ENCODE measurements at regions not wholly inside any gene's neighbourhood (a gene's known extent, or its start where the extent isn't known, plus 50 kb on each side); places are given as distances from the start of the nearest gene placed in this dataset.

DNA sequence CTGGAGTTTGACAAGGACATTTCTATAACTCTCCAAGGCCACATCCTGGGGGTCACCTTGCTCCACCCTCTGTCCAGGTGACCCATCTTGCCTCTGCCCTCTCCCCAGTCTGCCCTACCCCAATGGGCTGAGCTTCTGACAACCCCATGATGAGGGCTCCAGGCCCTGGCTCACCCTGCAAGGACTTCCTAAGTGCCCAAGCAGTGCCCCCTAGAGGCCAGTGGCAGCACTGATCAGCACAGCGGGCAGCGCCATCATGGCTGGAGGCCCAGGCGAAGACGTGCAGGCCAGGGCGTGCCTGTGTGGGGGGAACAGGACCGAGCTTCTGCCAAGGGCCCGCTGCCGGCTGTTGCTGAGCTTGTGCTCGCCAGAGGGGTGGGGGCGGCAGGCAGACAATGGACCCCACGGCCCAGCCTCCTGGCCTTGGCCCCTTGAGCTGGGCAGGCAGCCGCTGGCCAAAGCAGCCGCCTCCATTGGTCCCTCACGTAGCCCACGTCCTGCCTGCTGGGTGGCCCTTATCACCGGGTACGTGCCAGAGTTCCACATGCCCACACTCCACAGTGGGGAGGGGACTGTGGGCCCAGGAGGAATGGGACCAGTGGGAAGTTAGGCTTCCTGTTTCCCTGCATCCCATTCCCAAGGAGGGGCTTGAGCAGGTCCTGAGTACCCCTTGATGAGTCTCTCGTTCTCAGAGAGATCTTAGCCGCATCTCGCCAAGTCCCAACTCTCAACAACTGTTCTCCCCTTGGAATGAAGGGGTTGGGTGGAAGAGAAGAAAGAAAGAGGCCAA lies 64.3 kb downstream of the MRPL14 start:
- peaks cover 49% of the 10 kb centered on the region for H3K4me1 ChIP-seq (ENCODE audit: insufficient read depth, low read length)

DNA sequence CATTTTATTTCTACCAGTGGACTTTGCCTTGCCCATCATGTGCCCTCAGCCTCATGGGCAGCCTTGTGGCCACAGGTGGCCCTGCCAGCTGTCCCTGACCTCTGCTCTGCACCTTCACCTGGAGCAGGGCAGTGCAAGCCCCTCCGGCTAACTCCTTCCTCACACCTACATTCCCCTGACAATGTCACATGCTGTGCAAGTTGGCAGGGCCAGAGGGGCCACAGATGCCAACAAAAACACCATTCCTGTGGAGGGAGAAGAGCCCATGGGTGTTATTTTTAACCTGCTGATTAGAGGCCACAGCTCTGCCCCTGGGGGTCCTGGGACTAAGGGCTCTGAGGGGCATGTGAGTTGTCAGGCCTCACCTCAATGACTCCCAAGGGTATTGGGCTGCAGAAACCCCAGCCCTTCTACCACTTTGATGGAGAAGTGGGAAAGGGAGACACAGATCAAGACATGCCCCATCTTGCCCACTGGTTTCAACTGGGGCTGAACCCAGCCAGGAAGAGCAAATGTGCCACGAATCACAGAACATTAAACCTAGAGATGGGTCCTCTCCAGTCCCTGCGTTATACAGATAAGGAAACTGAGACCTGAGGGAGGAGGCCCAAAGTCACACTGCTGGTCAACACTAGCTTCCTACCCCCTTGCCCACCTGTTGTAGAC lies 65.0 kb downstream of the MRPL14 start:
- Histone ChIP-seq H3K4me1 (ENCODE audit: insufficient read depth, low read length) (peaks cover 55% of the 10 kb centered on the region), H3K9ac (ENCODE audit: low read length) (no peak overlapping the region), H3K9me3 (ENCODE audit: low read length) (no peaks in the 10 kb centered on the region), H3K4me3 (ENCODE audit: low read depth in 1 of 2, low read length in 2 of 2) (no peak overlapping the region), H3K27me3 (ENCODE audit: control insufficient read depth in 1 of 2, insufficient read depth in 2 of 2, low read length in 2 of 2) (no peaks in the 10 kb centered on the region), H3K36me3 (ENCODE audit: insufficient read depth, low read length) (no peaks in the 10 kb centered on the region), H3K27ac (ENCODE audit: low read depth, low read length) (peak overlapping the region; percentile 53)

More for the DNA sequence above, 64.3 kb downstream of the MRPL14 start:
- Histone ChIP-seq H3K9me3 (ENCODE audit: low read length) (no peaks in the 10 kb centered on the region), H3K4me3 (ENCODE audit: low read depth in 1 of 2, low read length in 2 of 2) (no peak overlapping the region), H3K9ac (ENCODE audit: low read length) (no peak overlapping the region), H3K36me3 (ENCODE audit: insufficient read depth, low read length) (no peaks in the 10 kb centered on the region), H3K27ac (ENCODE audit: low read depth, low read length) (no peak overlapping the region), H3K27me3 (ENCODE audit: control insufficient read depth in 1 of 2, insufficient read depth in 2 of 2, low read length in 2 of 2) (no peaks in the 10 kb centered on the region)

DNA sequence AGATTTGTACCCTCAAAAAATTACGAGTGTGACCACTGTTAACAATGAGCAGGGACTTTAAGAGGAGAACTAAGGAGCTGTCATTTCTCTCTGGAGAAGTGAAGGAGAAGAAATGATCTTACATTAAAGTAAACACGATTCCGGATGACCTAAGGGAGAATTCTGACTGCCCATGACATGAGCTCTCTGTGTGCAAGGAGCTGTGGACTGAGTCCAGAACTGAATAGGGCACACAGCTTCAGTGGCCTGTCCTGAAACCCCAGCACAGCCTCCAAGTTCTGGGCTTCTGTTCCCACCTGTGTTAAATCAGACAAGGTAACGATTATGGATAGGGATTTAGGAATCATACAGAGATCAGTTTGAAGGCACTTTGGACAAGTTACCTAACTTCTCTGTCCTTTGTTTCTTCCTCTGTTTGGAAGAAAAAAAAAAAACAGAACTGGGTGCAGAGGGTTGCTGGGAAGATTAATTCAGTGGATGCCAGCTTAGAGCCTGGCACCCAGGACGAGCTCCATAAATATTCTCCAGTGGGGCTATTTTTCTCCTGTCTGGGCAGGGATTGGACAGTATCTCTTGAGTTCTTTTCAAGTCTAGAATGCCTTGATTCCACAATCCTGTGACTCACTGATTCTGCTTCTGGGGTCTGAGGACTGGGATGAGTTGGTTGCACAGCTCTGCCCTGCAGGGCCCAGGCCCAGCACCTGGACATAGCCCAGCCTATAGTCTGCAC lies 65.7 kb downstream of the MRPL14 start:
- H3K27ac ChIP-seq (ENCODE audit: low read depth, low read length), result peak overlapping the region; percentile 53
- H3K4me1 ChIP-seq (ENCODE audit: insufficient read depth, low read length), result peaks cover 59% of the 10 kb centered on the region
- H3K36me3 ChIP-seq (ENCODE audit: insufficient read depth, low read length), result no peaks in the 10 kb centered on the region
- H3K4me3 ChIP-seq (ENCODE audit: low read depth in 1 of 2, low read length in 2 of 2), result no peak overlapping the region
- H3K27me3 ChIP-seq (ENCODE audit: control insufficient read depth in 1 of 2, insufficient read depth in 2 of 2, low read length in 2 of 2), result no peaks in the 10 kb centered on the region
- no peaks in the 10 kb centered on the region for H3K9me3 ChIP-seq (ENCODE audit: low read length)
- no peak overlapping the region for H3K9ac ChIP-seq (ENCODE audit: low read length)

DNA sequence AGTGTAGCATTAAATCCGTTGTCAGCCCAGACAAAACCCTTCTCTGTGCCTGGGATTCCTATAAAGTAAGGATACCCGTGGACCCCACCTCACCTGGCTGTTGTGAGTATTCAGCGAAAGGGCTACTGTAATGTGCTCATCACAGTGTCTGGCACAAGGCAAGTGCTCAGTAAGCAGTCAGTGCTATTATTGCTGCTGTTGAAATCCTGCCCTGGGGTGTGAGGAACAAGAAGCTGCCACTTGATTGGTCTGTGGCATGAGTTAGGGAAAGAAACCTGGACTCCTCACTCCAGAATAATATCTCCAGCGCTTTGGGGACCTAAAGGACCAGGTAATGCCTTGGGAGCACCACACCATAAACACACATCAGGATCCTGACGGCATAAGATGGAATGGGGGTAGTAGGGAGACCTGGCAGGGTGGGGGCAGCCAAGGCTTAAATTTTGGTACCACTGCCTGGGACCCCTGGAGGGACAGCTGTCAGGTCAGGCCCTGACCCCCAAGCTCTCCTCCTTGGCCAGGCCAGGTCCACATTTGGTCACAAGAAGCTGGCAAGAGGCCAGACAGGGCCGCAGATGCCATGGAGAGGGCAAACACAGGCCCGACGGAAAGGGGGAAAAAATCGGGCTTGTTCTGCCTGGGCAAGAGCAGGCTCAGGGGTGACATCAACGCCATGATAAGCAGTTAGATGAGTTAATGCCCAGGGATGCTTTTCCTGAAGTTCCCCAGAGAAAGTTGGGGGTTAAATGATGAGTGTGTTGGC lies 66.5 kb downstream of the MRPL14 start:
- Histone ChIP-seq H3K9me3 (ENCODE audit: low read length) (no peaks in the 10 kb centered on the region), H3K27me3 (ENCODE audit: control insufficient read depth in 1 of 2, insufficient read depth in 2 of 2, low read length in 2 of 2) (no peaks in the 10 kb centered on the region), H3K36me3 (ENCODE audit: insufficient read depth, low read length) (no peaks in the 10 kb centered on the region), H3K27ac (ENCODE audit: low read depth, low read length) (peak overlapping the region; percentile 48), H3K9ac (ENCODE audit: low read length) (no peak overlapping the region), H3K4me1 (ENCODE audit: insufficient read depth, low read length) (peaks cover 59% of the 10 kb centered on the region), H3K4me3 (ENCODE audit: low read depth in 1 of 2, low read length in 2 of 2) (no peak overlapping the region)

DNA sequence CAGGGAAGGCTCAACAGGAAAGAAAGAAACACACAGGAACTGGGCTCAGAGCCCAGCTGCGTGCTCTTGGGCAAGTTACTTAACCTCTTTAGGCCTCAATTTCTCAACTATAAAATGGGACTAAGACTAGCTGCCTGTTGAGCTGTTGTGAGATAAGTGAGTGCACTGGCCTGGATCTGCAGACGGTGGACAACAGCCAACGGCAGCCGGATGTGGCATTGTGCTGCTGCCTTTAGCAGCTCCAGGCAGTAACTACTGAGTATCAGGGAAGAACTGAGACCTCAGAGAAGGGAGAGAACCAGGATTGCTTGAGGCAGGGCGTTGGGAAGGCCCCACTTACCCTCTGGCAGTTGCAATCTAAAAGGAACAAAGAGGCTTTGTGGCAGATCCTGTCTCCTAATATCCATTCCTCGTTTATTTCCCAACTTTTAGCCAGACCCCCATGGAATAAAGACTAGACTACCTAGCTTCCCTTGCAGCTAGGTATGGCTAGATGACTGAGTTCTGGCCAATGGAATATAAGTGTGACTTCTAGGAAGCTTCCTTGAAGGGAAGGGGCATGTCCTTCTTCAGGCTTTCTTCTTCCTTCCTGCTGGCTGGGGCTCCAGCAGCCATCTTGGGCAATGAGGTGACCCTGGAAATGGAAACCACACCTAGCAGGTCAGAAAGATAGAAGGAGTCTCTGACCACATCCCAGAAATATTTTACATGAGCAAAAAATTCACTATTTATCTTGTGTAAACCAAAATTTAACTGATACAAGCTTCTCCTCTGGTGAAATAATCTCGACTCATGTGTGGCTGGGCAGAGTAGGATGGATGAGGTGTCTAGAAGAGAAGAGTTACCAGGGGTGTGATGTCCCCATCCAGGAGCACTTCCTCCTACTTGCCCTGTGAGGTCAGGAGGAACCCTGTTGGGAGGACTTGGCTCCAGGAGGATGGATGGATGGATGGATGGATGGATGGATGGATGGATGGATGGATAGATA lies 67.6 kb downstream of the MRPL14 start:
- Histone ChIP-seq H3K9ac (ENCODE audit: low read length) (no peak overlapping the region), H3K27ac (ENCODE audit: low read depth, low read length) (peak overlapping the region; percentile 12), H3K27me3 (ENCODE audit: control insufficient read depth in 1 of 2, insufficient read depth in 2 of 2, low read length in 2 of 2) (no peaks in the 10 kb centered on the region), H3K4me3 (ENCODE audit: low read depth in 1 of 2, low read length in 2 of 2) (no peak overlapping the region), H3K36me3 (ENCODE audit: insufficient read depth, low read length) (no peaks in the 10 kb centered on the region), H3K4me1 (ENCODE audit: insufficient read depth, low read length) (peaks cover 52% of the 10 kb centered on the region), H3K9me3 (ENCODE audit: low read length) (no peaks in the 10 kb centered on the region)

DNA sequence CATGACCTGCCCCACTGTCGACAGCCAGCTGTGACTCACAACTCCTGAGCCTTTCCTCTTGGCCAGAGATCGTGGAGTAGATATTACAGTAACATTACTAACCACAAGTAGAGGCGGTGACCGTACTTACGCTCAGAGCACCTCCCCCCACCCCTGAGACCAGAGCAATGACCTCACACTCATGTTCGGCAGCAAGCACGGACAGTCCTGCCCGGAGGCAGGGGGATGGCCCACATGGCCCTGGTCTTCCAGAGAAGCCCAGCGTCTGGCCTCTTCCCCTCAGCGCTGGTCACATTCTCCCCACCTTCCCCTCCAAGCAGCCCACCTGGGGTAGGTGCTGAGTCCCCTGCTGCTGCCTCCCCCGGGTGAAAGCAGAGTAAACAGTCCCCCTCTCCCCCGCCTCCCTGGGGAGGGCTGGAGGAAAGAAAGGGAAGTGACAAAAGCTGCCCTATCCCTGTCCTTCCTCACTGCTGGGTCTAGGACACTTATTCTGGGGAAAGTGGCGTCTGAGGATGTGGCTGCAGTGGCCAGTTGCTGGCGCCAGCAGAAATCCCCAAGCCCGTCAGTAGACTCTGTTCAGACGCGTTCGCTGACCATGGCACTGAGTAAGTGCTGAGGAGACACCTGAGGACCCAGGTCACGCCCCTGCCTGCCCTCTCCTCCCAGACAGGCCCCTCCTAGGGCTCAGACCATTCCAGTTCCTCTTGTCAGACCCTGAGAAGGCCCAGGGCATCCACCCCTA lies 68.5 kb downstream of the MRPL14 start:
- H3K36me3 ChIP-seq (ENCODE audit: insufficient read depth, low read length), result no peaks in the 10 kb centered on the region
- H3K9ac ChIP-seq (ENCODE audit: low read length), result no peak overlapping the region
- no peaks in the 10 kb centered on the region for H3K27me3 ChIP-seq (ENCODE audit: control insufficient read depth in 1 of 2, insufficient read depth in 2 of 2, low read length in 2 of 2)
- H3K4me3 ChIP-seq (ENCODE audit: low read depth in 1 of 2, low read length in 2 of 2), result no peak overlapping the region
- H3K4me1 ChIP-seq (ENCODE audit: insufficient read depth, low read length), result peaks cover 50% of the 10 kb centered on the region
- peak overlapping the region; percentile 12 for H3K27ac ChIP-seq (ENCODE audit: low read depth, low read length)
- H3K9me3 ChIP-seq (ENCODE audit: low read length), result no peaks in the 10 kb centered on the region

DNA sequence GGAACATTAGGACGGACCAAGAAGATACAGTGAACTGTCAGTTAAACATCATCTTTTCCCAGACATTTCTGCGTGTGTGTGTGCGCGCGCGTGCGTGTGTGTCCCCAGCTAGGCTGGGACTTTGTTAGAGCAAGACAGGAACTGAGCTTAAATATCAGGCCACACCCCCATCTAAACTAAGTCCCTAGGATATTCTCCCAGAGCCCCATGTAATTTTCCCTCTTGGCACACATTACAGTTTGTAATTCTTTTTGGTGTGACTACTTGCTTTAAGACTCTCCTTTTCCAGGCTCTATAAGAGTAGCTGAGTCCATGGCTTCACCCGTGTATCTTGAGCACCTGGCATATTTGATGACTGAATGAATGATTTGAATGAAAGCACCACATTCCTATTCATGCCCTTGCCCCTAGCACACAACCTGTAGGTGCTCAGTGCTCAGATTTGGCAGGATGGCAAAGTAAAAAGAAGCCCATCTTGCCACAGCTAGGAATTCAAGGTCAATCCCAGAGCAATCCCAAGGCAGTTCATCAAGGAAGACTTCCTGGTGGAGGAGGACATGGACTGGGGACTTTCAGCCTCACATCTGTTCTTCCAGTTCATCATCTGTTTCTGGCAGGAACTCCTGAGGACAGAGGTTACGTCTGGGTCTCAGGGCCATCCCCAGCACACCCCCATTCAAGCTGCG lies 69.2 kb downstream of the MRPL14 start:
- H3K9ac ChIP-seq (ENCODE audit: low read length), result no peak overlapping the region
- no peaks in the 10 kb centered on the region for H3K27me3 ChIP-seq (ENCODE audit: control insufficient read depth in 1 of 2, insufficient read depth in 2 of 2, low read length in 2 of 2)

DNA sequence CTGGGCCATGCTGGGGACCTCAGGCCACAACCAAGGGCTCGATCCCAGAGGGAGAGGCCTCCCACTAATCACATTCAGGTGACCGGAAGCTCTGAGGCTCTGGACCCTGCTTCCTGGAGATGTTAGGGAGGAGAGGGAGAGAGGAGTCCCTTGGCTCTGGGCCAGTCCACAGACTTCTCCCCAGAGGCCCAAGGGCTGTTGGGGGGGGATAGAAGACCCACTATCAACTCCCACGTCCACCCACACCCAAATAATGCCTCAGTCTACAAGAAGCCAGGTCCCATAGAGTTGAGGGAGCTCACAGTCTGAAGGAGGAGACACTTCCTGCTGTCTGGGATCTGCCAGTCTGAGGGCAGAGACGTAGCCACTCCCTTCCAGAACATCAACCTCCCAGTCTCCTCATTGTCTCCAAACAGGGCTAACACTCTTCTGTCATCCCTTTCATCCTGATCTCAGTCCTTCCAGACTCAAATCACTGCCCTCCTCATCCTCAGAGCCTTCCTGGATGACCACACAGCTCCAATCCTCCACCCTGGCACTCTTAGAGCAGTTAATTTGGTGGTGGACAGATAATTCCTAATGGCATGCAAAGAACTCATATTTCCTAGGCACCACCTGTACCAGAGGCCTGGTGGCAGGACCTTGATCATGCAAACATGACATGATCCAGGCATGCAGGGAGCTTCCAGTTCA lies 69.9 kb downstream of the MRPL14 start:
- no peak overlapping the region for H3K4me3 ChIP-seq (ENCODE audit: low read depth in 1 of 2, low read length in 2 of 2)

More for the DNA sequence above, 69.2 kb downstream of the MRPL14 start:
- H3K9me3 ChIP-seq (ENCODE audit: low read length), result no peaks in the 10 kb centered on the region
- no peaks in the 10 kb centered on the region for H3K36me3 ChIP-seq (ENCODE audit: insufficient read depth, low read length)
- peaks cover 50% of the 10 kb centered on the region for H3K4me1 ChIP-seq (ENCODE audit: insufficient read depth, low read length)
- H3K4me3 ChIP-seq (ENCODE audit: low read depth in 1 of 2, low read length in 2 of 2), result no peak overlapping the region
- peak overlapping the region; percentile 31 for H3K27ac ChIP-seq (ENCODE audit: low read depth, low read length)

More for the DNA sequence above, 69.9 kb downstream of the MRPL14 start:
- no peak overlapping the region for H3K27ac ChIP-seq (ENCODE audit: low read depth, low read length)
- H3K4me1 ChIP-seq (ENCODE audit: insufficient read depth, low read length), result peaks cover 49% of the 10 kb centered on the region
- H3K36me3 ChIP-seq (ENCODE audit: insufficient read depth, low read length), result no peaks in the 10 kb centered on the region
- no peaks in the 10 kb centered on the region for H3K27me3 ChIP-seq (ENCODE audit: control insufficient read depth in 1 of 2, insufficient read depth in 2 of 2, low read length in 2 of 2)
- no peaks in the 10 kb centered on the region for H3K9me3 ChIP-seq (ENCODE audit: low read length)
- no peak overlapping the region for H3K9ac ChIP-seq (ENCODE audit: low read length)

Measured in muscle layer of colon (tissue), 2 donors.